ENCODE measurements at regions not wholly inside any gene's neighbourhood (a gene's known extent, or its start where the extent isn't known, plus 50 kb on each side); places are given as distances from the start of the nearest gene placed in this dataset.

GRCh38 chr9:85452841-85453240, 288.9 kb downstream of the AGTPBP1 start:
- no peak overlapping the region for H3K4me3 ChIP-seq (ENCODE audit: low read depth in 2 of 2, low read length in 2 of 2)
- POLR2A ChIA-PET, result no interaction called here
- H3K4me1 ChIP-seq (ENCODE audit: control insufficient read depth, insufficient read depth, low read length), result no peaks in the 10 kb centered on the region
- intact Hi-C loops (cut with micrococcal nuclease; ENCODE audit: unreplicated experiment) (no loop called here), in situ Hi-C loops (cut with HindIII; ENCODE audit: low pct_unique_long_range_greater_than_20kb, low sequenced_read_pairs) (no loop called here)
- H3K9me3 ChIP-seq (ENCODE audit: control insufficient read depth, insufficient read depth, low read depth, low read length), result no peaks in the 10 kb centered on the region
- BruUV-seq (replicated peaks), result no TSS peak
- H3K36me3 ChIP-seq (ENCODE audit: control insufficient read depth, insufficient read depth, low read length), result no peaks in the 10 kb centered on the region
- ATAC-seq, result no peak
- CTCF ChIA-PET, result no interaction called here
- H3K27ac ChIP-seq (ENCODE audit: low read length), result no peak overlapping the region
- DNase-seq (ENCODE audit: low read depth, low spot score), result no peak
- no peaks in the 10 kb centered on the region for H3K27me3 ChIP-seq (ENCODE audit: control insufficient read depth, insufficient read depth, low read length)
- TF ChIP-seq POLR2AphosphoS5 (IDR thresholded peaks at IDR 0.05; ENCODE audit: low read depth, low read length), result no peak
- TF ChIP-seq REST (IDR thresholded peaks at IDR 0.05; ENCODE audit: insufficient read depth in 1 of 2, low read depth in 2 of 2, low read length in 1 of 2), result no peak
- TF ChIP-seq CTCF (IDR thresholded peaks at IDR 0.05), result no peak
- no peak for TF ChIP-seq TCF7L2 (IDR thresholded peaks at IDR 0.05; ENCODE audit: low read depth, low read length)
- TF ChIP-seq SIN3A (IDR thresholded peaks at IDR 0.05; ENCODE audit: borderline replicate concordance, insufficient read depth, low read depth, low read length), result no peak

- ChIA-PET POLR2A (no interaction called here), CTCF (no interaction called here)
- no peak overlapping the region for H3K27ac ChIP-seq (ENCODE audit: low read length)
- H3K36me3 ChIP-seq (ENCODE audit: control insufficient read depth, insufficient read depth, low read length), result no peaks in the 10 kb centered on the region
- no peaks in the 10 kb centered on the region for H3K9me3 ChIP-seq (ENCODE audit: control insufficient read depth, insufficient read depth, low read depth, low read length)
- DNase-seq (ENCODE audit: low read depth, low spot score) (no peak), ATAC-seq (no peak)
- no peak overlapping the region for H3K4me3 ChIP-seq (ENCODE audit: low read depth in 2 of 2, low read length in 2 of 2)
- TF ChIP-seq POLR2AphosphoS5 (IDR thresholded peaks at IDR 0.05; ENCODE audit: low read depth, low read length) (no peak), SIN3A (IDR thresholded peaks at IDR 0.05; ENCODE audit: borderline replicate concordance, insufficient read depth, low read depth, low read length) (no peak), CTCF (IDR thresholded peaks at IDR 0.05) (no peak), TCF7L2 (IDR thresholded peaks at IDR 0.05; ENCODE audit: low read depth, low read length) (no peak), REST (IDR thresholded peaks at IDR 0.05; ENCODE audit: insufficient read depth in 1 of 2, low read depth in 2 of 2, low read length in 1 of 2) (no peak)
- in situ Hi-C loops (cut with HindIII; ENCODE audit: low pct_unique_long_range_greater_than_20kb, low sequenced_read_pairs) (no loop called here), intact Hi-C loops (cut with micrococcal nuclease; ENCODE audit: unreplicated experiment) (no loop called here)
- H3K27me3 ChIP-seq (ENCODE audit: control insufficient read depth, insufficient read depth, low read length), result no peaks in the 10 kb centered on the region
- no TSS peak for BruUV-seq (replicated peaks)
- H3K4me1 ChIP-seq (ENCODE audit: control insufficient read depth, insufficient read depth, low read length), result no peaks in the 10 kb centered on the region
These were observed 290.1 kb downstream of the AGTPBP1 start for GRCh38 chr9:85451680-85452079.
